GM21529 (cell line): ENCODE measurements at regions not wholly inside any gene's neighbourhood (a gene's known extent, or its start where the extent isn't known, plus 50 kb on each side); places are given as distances from the start of the nearest gene placed in this dataset.

Experiments used
- ATAC-seq: cut with Tn5 transposase; IDR thresholded peaks from one replicate; pipeline ENCODE4 v1.9.1; 2021; ENCODE audit not compliant: unreplicated experiment

- ATAC-seq: no peak
Observed at GRCh38 chr12:77433799-77434198, 368.4 kb upstream of the E2F7 start.

DNA sequence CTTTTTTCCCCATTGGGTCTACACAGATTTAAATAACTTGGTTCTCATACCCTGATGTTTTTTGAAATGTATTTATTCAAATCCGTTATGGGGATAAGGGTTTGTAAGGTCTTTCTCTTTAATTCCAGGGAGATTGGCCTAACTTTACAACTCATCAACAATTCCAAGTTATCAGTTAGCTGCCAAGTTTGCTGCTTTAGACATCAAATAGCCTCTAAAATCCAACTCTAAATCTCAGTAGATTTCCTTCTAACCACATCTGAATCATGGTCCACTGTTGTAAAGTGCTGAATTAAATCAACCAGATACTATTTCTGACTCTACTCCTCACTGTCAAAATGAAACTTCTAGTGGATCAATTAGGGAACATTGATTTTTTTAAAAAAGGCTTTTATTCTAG lies 364.1 kb upstream of the E2F7 start:
- no peak for ATAC-seq

DNA sequence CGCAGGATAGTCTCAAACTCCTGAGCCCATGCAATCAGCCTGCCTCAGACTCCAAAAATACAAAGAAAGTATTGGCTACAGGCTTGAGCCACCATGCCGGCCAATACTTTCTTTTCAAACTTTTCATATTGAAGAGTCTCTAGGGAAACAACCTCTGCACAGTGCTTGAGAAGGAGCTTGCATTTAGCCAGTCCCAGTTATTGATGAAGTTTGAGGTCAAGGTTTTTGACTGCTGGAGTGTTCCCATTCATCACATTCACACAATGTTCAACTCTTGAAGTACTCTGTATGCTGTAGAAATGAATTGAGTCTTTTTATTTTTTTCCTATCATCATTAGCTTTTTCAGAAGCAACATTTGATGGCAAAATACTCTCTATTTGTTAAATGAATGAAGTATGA lies 355.8 kb upstream of the E2F7 start:
- ATAC-seq: no peak

GRCh38 chr12:77409551-77409950 lies 344.2 kb upstream of the E2F7 start:
- ATAC-seq: no peak

DNA sequence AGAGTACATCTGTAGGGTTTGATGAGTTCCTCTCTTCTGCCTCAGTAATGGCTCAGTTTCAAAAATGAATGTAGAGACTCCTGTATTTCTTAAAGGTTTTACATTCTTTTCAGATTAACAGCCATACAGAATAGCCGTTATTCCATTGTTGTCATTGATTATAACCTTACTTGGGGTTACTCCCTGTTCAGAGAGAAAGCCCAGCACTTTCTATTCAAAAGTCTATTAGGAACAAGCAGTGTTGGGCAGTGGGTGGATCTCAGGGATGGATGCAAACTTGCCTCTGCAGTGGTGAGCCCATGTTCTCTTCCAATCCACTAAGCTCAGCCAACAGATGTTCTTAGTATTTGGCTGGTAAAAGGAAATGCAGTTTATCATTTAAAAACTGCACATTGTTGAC lies 342.6 kb upstream of the E2F7 start:
- ATAC-seq: no peak

- no peak for ATAC-seq
Observed at GRCh38 chr12:77406219-77406905, 341.0 kb upstream of the E2F7 start.

DNA sequence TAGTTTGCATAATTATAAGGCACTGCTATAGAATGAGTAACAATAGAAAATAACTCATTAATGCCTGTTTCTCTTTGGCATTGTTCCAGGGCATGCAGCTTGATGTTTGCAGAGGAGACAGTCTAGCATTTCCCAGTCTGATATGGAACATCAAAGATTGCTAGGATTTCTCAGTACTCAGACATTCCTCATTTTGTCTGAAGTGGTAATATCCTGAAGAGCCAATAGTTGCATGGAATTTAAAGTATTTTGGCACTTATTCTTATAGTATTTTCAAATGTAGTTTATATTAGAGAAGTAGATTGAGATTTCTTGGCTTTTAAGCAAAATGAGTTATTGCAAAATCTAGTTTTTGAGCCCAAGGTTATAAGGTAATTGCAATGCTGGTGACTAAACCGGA lies 337.3 kb upstream of the E2F7 start:
- ATAC-seq: no peak

- ATAC-seq: no peak
Observed at GRCh38 chr12:77401770-77402081, 336.4 kb upstream of the E2F7 start.

DNA sequence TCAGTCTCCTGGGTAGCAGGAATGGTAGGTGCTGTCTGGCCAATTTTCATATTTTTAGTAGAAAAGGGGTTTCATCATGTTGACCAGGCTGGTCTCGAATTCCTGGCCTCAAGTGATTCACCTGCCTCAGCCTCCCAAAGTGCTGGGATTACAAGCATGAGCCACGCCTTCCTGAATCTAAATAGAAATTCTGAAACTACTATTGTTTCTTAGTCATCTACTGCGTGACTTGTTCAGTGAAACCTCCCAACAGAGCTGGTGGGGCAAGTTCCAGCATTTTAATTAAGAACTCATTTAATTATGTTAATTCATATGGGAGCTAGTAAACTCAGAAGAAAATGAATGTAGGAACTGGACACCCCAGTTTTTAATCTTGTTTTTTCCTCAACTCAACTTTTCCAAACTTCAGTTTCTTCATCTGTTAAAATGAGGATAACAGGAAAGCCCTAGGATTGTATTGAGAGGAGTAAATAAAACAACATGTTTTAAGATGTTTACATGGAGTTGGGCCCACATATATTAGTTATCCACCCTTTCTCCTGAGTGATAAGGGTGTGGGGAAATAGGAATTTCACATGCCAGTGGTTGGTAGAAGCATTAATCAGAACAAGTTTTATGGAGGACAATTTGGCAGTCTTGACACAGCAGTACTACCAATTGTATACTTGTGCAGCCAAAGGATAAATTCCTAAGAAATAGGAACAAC lies 335.8 kb upstream of the E2F7 start:
- no peak for ATAC-seq

DNA sequence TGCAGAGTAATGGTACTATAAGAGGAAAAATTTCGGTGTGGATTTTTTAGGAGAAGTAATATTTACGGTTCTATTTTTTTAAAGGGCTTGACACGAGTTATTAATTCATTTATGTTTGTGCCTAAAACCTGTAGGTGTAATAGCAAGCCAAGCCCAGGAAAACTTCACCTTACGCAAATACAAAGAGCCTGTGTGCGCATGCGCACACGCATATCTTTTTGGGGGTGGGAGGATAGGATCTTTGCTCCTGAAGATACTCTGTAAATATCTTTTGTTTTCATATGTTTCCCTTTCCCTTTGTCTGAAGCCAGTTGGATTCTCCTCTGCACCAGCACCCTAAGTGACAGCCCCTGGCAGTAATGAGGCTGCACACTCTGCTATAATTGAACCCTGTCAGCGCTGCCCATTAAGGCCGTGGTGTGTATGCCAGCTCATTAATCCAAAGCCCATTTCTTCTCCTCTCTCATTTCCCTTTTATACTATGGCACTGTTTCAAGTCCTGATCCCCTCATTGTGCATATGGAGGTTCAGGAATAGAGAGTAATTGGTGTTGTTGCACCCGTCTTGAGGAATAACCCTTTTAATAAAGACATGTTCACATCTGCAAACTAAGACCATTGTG lies 327.2 kb upstream of the E2F7 start:
- no peak for ATAC-seq

GRCh38 chr12:77388445-77389265 lies 323.3 kb upstream of the E2F7 start:
- ATAC-seq: no peak

GRCh38 chr12:77387671-77388070 lies 322.3 kb upstream of the E2F7 start:
- no peak for ATAC-seq

GRCh38 chr12:77387214-77387613 lies 321.8 kb upstream of the E2F7 start:
- no peak for ATAC-seq

DNA sequence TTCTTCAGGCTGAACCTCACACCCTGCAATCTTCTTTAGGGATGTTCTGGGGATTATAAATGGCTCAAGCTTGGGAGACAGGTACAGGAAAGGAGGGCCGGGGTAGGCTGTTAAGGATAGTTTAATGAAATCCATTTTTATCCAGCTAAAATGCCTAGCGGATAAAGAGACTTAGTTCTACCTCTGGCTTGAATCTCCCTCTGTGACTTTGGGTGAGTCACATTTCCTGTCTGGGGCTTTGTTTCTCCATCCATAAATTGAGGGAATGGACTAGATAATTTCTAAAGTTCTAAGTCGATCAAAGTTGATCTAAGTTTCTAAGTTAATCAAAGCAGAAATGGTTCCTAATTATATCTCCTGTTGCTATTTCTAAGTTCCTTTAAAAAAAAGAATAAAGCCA lies 319.6 kb upstream of the E2F7 start:
- no peak for ATAC-seq

DNA sequence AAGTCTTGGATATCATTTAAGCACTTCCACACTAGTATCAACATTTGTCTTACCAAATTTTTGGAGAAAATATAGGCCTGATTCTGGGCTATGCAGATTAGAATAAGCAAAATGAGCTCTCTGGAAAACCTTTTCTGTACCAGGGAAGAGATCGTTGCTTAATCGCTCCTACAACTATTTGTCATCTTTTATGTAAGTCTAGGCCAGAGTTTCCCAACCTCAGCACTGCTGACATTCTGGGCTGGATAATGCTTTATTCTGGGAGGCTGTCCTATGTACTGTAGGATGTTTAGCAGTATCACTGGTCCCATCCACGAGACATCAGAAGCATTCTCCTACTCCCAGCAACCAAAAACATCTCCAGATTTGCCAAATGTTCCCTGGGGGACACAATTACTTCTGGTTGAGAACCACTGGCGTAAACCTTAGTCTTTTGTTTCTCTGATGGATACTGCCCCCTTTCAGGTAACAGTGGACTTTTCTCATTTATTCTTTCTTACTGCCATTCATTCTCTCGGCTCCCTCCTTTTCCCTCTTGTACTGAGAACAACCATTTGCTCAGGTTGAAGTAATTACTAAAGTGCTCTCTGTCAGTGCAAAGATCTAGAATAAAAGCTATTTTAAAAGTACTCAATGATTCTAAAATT lies 316.9 kb upstream of the E2F7 start:
- ATAC-seq: no peak

DNA sequence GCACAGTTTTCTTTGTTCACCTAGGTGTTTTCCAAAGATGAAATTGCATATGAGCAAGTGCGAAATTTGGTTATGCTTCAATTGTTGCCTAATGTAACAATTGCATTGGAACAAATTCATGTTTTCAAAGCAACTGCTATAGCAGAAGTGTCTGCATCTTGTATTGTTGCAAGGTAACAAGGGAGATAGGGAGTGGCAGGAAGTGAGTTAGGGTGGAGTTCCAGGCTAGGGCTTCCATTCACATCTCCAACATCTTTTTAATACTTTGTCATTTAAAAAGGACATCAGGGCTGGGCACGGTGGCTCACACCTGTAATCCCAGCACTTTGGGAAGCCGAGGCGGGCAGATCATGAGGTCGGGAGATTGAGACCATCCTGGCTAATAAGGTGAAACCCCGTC lies 312.3 kb upstream of the E2F7 start:
- no peak for ATAC-seq

GRCh38 chr12:77377116-77377515 lies 311.7 kb upstream of the E2F7 start:
- no peak for ATAC-seq

- no peak for ATAC-seq
Observed at GRCh38 chr12:77374673-77375072, 309.3 kb upstream of the E2F7 start.

- ATAC-seq: no peak
Observed at GRCh38 chr12:77372494-77372893, 307.1 kb upstream of the E2F7 start.

DNA sequence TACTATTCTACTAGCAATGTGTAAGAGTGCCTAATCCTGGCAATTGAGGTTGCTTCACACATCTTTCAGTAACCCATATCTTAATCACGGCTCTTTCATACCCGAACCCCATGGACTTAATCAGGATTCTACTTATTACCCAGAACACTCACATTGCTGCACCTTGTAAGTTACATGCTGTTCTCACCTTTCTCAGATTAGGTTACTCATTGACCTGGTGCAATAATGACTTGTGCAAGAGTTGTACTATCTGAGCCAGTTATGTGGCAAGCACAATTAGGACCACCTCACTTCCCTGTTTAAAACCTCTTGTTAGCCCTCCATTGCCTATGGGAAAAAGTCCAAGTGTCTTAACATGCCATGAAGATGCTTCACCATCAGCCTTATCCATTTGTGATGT lies 306.7 kb upstream of the E2F7 start:
- no peak for ATAC-seq

- ATAC-seq: no peak
Observed at GRCh38 chr12:77368379-77368778, 303.0 kb upstream of the E2F7 start.
